ENCODE measurements at regions not wholly inside any gene's neighbourhood (a gene's known extent, or its start where the extent isn't known, plus 50 kb on each side); places are given as distances from the start of the nearest gene placed in this dataset.
A peak's percentile ranks its signal among the peaks of the same experiment; 100 is the strongest.

DNA sequence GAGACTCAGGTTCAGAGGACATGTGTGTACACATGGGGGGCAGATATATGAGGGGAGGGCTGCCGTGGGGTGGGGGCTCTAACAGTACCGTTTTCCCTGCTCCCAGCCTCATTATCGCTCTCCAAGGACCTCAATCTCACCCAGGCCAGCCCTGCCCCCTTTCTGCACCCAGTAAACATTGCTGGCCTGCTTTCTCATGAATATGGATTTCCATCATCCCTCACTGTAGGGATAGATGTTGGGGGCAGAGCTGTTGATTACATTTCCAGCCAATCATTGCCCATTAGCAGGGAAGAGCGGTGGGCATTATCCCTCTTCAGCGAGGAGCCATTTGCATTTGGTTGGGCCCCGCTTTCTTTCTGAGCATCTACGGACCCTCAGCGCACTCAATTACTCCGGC, 273.8 kb downstream of the RPS6KC1 start:
- Histone ChIP-seq H3K4me1 (peaks cover 35% of the 10 kb centered on the region), H3K4me3 (no peak overlapping the region), H4K20me1 (ENCODE audit: low read depth) (no peaks in the 10 kb centered on the region), H3K36me3 (no peaks in the 10 kb centered on the region), H3F3A (ENCODE audit: low read depth) (peaks cover 9% of the 10 kb centered on the region), H2AFZ (replicated peaks) (no peak overlapping the region), H3K79me2 (ENCODE audit: low read depth) (no peaks in the 10 kb centered on the region), H3K27me3 (no peaks in the 10 kb centered on the region), H3K4me2 (no peak overlapping the region), H3K9me3 (ENCODE audit: low read depth) (no peaks in the 10 kb centered on the region), H3K27ac (no peak overlapping the region), H3K9ac (no peak overlapping the region)
- Mint-ChIP-seq H3K9me3 (peaks cover 2% of the 10 kb centered on the region), H3K27me3 (ENCODE audit: insufficient read depth, low read depth) (no peaks in the 10 kb centered on the region), H3K4me3 (no peak overlapping the region), H3K36me3 (peaks cover 1% of the 10 kb centered on the region), H3K4me1 (peaks cover 35% of the 10 kb centered on the region), H3K27ac (no peak overlapping the region)
- TF ChIP-seq, protein P1, sequence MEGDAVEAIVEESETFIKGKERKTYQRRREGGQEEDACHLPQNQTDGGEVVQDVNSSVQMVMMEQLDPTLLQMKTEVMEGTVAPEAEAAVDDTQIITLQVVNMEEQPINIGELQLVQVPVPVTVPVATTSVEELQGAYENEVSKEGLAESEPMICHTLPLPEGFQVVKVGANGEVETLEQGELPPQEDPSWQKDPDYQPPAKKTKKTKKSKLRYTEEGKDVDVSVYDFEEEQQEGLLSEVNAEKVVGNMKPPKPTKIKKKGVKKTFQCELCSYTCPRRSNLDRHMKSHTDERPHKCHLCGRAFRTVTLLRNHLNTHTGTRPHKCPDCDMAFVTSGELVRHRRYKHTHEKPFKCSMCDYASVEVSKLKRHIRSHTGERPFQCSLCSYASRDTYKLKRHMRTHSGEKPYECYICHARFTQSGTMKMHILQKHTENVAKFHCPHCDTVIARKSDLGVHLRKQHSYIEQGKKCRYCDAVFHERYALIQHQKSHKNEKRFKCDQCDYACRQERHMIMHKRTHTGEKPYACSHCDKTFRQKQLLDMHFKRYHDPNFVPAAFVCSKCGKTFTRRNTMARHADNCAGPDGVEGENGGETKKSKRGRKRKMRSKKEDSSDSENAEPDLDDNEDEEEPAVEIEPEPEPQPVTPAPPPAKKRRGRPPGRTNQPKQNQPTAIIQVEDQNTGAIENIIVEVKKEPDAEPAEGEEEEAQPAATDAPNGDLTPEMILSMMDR (IDR thresholded peaks at IDR 0.05): no peak
- TF ChIP-seq EZH2 (IDR thresholded peaks at IDR 0.05) (no peak), EZH2phosphoT487 (IDR thresholded peaks at IDR 0.05) (no peak)
- DNase-seq (ENCODE audit: low spot score): no peak

DNA sequence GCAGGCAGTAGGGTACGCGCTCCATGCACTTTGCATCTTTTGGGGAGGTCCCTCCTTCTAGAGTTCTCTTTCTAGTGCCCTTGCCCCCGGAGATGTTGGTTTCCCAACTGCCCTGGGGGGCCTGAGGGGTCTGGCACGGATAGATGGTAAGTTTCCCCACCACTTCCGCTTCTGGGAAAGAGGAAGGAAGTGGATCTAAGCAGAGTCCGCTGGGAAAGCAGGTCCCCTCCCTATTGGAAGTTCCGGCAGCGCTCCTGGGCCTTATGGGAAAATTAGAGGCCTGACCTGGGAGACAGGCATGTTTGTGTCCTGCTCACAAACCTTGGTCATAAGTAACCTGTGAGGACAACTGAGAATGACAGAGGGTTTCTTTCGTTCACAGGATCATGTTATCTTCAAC, 274.4 kb downstream of the RPS6KC1 start:
- H3K4me1 Mint-ChIP-seq: peaks cover 33% of the 10 kb centered on the region
- no peak overlapping the region for H3K9ac ChIP-seq
- no peak overlapping the region for H3K4me3 Mint-ChIP-seq
- no peaks in the 10 kb centered on the region for H4K20me1 ChIP-seq (ENCODE audit: low read depth)
- H3F3A ChIP-seq (ENCODE audit: low read depth): peaks cover 3% of the 10 kb centered on the region
- TF ChIP-seq, protein P1 (IDR thresholded peaks at IDR 0.05): no peak
- TF ChIP-seq EZH2phosphoT487 (IDR thresholded peaks at IDR 0.05) (no peak), EZH2 (IDR thresholded peaks at IDR 0.05) (no peak)
- H3K27ac Mint-ChIP-seq: no peak overlapping the region
- no peak overlapping the region for H3K4me2 ChIP-seq
- peaks cover 1% of the 10 kb centered on the region for H3K36me3 Mint-ChIP-seq
- H3K9me3 ChIP-seq (ENCODE audit: low read depth): no peaks in the 10 kb centered on the region
- H3K27me3 Mint-ChIP-seq (ENCODE audit: insufficient read depth, low read depth): no peaks in the 10 kb centered on the region
- H3K36me3 ChIP-seq: no peaks in the 10 kb centered on the region
- no peak for DNase-seq (ENCODE audit: low spot score)
- peaks cover 2% of the 10 kb centered on the region for H3K9me3 Mint-ChIP-seq
- peaks cover 31% of the 10 kb centered on the region for H3K4me1 ChIP-seq
- no peak overlapping the region for H3K4me3 ChIP-seq
- H2AFZ ChIP-seq (replicated peaks): peak overlapping the region; percentile 63
- H3K79me2 ChIP-seq (ENCODE audit: low read depth): no peaks in the 10 kb centered on the region
- H3K27ac ChIP-seq: no peak overlapping the region
- no peaks in the 10 kb centered on the region for H3K27me3 ChIP-seq

DNA sequence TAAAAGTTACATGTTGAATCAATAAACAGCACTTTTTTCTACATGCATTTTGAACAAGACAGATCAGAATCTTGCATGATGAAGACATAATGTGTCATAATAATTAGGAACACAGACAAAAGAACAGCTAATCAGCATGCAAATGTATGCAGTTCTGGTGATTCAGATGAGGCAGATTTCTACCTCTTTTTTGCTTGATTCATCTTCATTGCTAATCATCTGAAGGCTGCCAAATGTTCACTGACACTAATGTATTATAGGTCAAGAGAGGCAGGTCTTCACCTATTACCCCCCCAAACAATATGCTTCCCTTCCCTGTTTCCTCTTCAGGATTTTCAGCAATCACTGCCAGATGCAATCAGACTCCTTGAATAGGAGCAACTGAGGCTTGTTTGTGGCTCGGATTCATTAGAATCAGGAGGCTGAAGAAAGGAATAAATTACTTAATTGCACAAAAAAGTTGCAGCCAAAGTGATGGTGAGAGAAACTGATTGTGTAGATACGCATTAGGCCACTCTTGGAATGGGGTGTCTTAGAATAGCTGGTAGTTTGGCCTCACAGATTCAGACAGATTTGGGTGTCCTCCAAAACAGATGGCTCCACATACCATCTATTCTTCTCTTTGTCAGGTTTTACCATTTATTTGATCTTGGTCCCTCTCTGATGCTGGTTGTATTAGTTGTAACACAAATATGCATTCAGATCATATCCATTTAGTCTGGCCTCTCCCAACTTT, 275.4 kb downstream of the RPS6KC1 start:
- H3K27me3 ChIP-seq: no peaks in the 10 kb centered on the region
- H3K9me3 ChIP-seq (ENCODE audit: low read depth): no peaks in the 10 kb centered on the region
- H3K4me2 ChIP-seq: no peak overlapping the region
- H3K9me3 Mint-ChIP-seq: peaks cover 2% of the 10 kb centered on the region
- no peak for DNase-seq (ENCODE audit: low spot score)
- no peak overlapping the region for H3K27ac ChIP-seq
- no peak overlapping the region for H3K4me3 Mint-ChIP-seq
- H3K27me3 Mint-ChIP-seq (ENCODE audit: insufficient read depth, low read depth): peaks cover 2% of the 10 kb centered on the region
- H2AFZ ChIP-seq (replicated peaks): no peak overlapping the region
- H3F3A ChIP-seq (ENCODE audit: low read depth): no peaks in the 10 kb centered on the region
- no peak overlapping the region for H3K27ac Mint-ChIP-seq
- H3K79me2 ChIP-seq (ENCODE audit: low read depth): no peaks in the 10 kb centered on the region
- no peaks in the 10 kb centered on the region for H4K20me1 ChIP-seq (ENCODE audit: low read depth)
- peaks cover 30% of the 10 kb centered on the region for H3K4me1 Mint-ChIP-seq
- no peak overlapping the region for H3K9ac ChIP-seq
- peaks cover 1% of the 10 kb centered on the region for H3K36me3 Mint-ChIP-seq
- peaks cover 25% of the 10 kb centered on the region for H3K4me1 ChIP-seq
- no peak for TF ChIP-seq EZH2phosphoT487 (IDR thresholded peaks at IDR 0.05)
- no peak for TF ChIP-seq EZH2 (IDR thresholded peaks at IDR 0.05)
- TF ChIP-seq, protein P1 (IDR thresholded peaks at IDR 0.05): no peak
- no peaks in the 10 kb centered on the region for H3K36me3 ChIP-seq
- H3K4me3 ChIP-seq: no peak overlapping the region

All from neural progenitor cell (in vitro differentiated cells).